SJCRH30 (cell line): ENCODE measurements at regions not wholly inside any gene's neighbourhood (a gene's known extent, or its start where the extent isn't known, plus 50 kb on each side); places are given as distances from the start of the nearest gene placed in this dataset.
"Not testable (repeated sequence)": the region's sequence is repeated elsewhere in the genome, so short reads cannot be mapped to it uniquely, and the experiment has no call there.

Experiments used
- DNase-seq, 2 experiments: peaks; one replicate each; pipeline ENCODE4 v3.0.0-alpha.2; 2015 to 2020
- H3K27ac ChIP-seq: fragments of 250-450 bp; sonication (Bioruptor Pico); 2 replicates; pipeline ENCODE4 v1.5.1; 2020; ENCODE audit warnings: mild to moderate bottlenecking, moderate library complexity
- H3K27me3 ChIP-seq: fragments of 250-450 bp; sonication (Bioruptor Pico); 2 replicates; pipeline ENCODE4 v1.5.1; 2020; ENCODE audit warnings: mild to moderate bottlenecking, moderate library complexity
- H3K36me3 ChIP-seq: fragments of 250-450 bp; sonication (Bioruptor Pico); 2 replicates; pipeline ENCODE4 v1.5.1; 2020; ENCODE audit warnings: mild to moderate bottlenecking, moderate library complexity
- H3K4me1 ChIP-seq: fragments of 250-450 bp; sonication (Bioruptor Pico); 2 replicates; pipeline ENCODE4 v1.5.1; 2020; ENCODE audit warnings: mild to moderate bottlenecking, moderate library complexity
- H3K4me3 ChIP-seq: fragments of 250-450 bp; sonication (Bioruptor Pico); 2 replicates; pipeline ENCODE4 v1.5.1; 2020; ENCODE audit warnings: mild to moderate bottlenecking, moderate library complexity
- H3K9me3 ChIP-seq: fragments of 250-450 bp; sonication (Bioruptor Pico); replicated peaks from 2 replicates; pipeline ENCODE4 v1.5.1; 2020; ENCODE audit warnings: mild to moderate bottlenecking, moderate library complexity

- no peak overlapping the region for H3K4me3 ChIP-seq
- DNase-seq = no peak
- no peaks in the 10 kb centered on the region for H3K4me1 ChIP-seq
- no peaks in the 10 kb centered on the region for H3K36me3 ChIP-seq
- no peaks in the 10 kb centered on the region for H3K9me3 ChIP-seq
- H3K27ac ChIP-seq = no peak overlapping the region
- no peaks in the 10 kb centered on the region for H3K27me3 ChIP-seq
Measured at GRCh38 chrX:112450810-112451209, 228.9 kb downstream of the LHFPL1 start.

DNA sequence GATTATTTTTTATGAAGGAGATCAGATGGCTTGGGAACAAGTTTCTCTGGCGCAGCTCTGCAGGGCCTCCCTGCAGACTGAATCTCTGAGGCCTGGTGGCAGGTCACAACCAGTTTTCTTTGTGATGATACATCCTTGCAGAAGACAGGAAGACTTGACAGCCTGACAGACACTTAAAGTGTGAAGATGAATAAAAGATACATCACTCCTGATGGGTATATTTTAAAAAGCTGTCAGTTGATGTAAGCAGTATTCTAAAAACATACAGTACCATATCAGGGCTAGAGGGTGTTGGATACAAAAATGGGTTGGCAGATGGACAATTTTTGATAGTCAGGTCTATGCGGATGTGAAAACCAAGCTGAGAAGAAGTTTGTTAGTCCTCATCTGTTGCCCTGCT is 239.5 kb downstream of the LHFPL1 start:
- Histone ChIP-seq H3K27ac (no peak overlapping the region), H3K9me3 (no peaks in the 10 kb centered on the region), H3K27me3 (no peaks in the 10 kb centered on the region), H3K4me1 (no peaks in the 10 kb centered on the region), H3K36me3 (no peaks in the 10 kb centered on the region), H3K4me3 (no peak overlapping the region)
- no peak for DNase-seq

GRCh38 chrX:112424166-112424565 is 255.6 kb downstream of the LHFPL1 start:
- no peaks in the 10 kb centered on the region for H3K36me3 ChIP-seq
- H3K4me1 ChIP-seq = no peaks in the 10 kb centered on the region
- no peak for DNase-seq
- H3K27me3 ChIP-seq = no peaks in the 10 kb centered on the region
- H3K9me3 ChIP-seq = no peaks in the 10 kb centered on the region
- no peak overlapping the region for H3K27ac ChIP-seq
- no peak overlapping the region for H3K4me3 ChIP-seq

DNA sequence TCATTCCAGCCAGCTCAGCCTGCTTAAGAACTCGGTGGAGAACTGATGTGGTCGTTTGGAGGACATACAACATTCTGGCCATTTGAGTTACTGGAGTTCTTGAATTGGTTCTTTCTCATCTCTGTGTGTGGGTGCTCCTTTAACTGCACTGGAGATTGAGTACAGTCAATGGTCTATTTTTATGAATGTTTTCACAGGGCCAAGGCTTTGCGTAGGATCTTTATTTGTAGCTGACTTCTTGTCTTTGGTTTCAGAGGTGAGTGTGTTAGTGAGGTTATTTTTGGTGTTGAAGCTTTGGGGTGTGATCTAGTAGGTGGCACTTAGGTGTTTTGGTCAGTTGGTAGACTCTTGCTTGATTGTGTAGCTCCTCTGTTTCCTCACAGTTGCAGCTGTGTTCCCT is 288.4 kb downstream of the LHFPL1 start:
- no peaks in the 10 kb centered on the region for H3K27me3 ChIP-seq
- no peak overlapping the region for H3K4me3 ChIP-seq
- no peaks in the 10 kb centered on the region for H3K36me3 ChIP-seq
- H3K9me3 ChIP-seq = no peaks in the 10 kb centered on the region
- H3K27ac ChIP-seq = no peak overlapping the region
- no peaks in the 10 kb centered on the region for H3K4me1 ChIP-seq
- no peak for DNase-seq

GRCh38 chrX:112381649-112382298 is 298.0 kb downstream of the LHFPL1 start:
- not testable (repeated sequence) for H3K27ac ChIP-seq, H3K4me1 ChIP-seq, H3K9me3 ChIP-seq, H3K27me3 ChIP-seq, H3K36me3 ChIP-seq
- DNase-seq = peak; percentile 16 to 50
- H3K4me3 ChIP-seq = peak overlapping the region; percentile 23; the same call in 1 of the 2 replicates

- Histone ChIP-seq H3K9me3 (no peaks in the 10 kb centered on the region), H3K4me3 (no peak overlapping the region), H3K4me1 (no peaks in the 10 kb centered on the region), H3K36me3 (no peaks in the 10 kb centered on the region), H3K27ac (no peak overlapping the region), H3K27me3 (no peaks in the 10 kb centered on the region)
- DNase-seq = no peak
Measured at GRCh38 chrX:112380541-112381278, 298.1 kb upstream of the TRPC5 start.

DNA sequence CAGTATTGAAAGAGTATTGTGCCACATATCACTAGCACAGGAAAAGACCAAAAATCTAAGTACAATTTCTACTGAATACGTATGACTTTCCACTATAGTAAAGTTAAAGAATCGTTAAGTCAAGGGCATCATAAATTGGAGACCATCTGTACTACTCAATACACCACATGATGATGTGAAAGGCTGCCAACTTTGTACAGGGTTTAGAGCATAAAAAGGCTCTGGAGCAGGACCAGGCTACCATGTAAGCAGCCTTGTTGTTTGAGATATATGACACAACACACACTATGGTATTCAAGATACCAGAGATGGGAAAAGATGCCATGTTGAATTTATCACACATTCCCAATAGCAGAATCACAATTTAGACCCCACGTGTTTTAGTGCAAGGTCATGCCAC is 294.9 kb upstream of the TRPC5 start:
- Histone ChIP-seq H3K27me3 (no peaks in the 10 kb centered on the region), H3K4me3 (no peak overlapping the region), H3K4me1 (no peaks in the 10 kb centered on the region), H3K9me3 (no peaks in the 10 kb centered on the region), H3K27ac (no peak overlapping the region), H3K36me3 (no peaks in the 10 kb centered on the region)
- DNase-seq = no peak

DNA sequence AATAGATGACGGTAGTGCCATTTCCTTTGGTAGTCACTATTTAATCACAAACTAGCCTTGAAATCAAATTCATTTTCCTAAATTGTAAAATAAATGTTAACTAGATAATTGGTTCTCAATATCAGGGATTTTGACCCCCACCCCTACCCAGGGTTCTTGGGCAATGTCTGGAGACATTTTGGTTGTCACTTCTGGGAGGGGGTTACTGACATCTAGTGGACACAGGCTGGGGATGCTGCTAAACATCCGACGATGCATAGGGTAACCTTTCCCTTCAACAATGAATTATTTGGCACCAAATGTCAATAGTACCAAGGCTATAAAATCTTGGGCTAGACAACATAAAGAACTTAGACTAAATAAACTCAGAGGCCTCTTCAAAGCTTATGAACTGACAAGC is 285.8 kb upstream of the TRPC5 start:
- H3K27me3 ChIP-seq = no peaks in the 10 kb centered on the region
- peak in 1 of 2 experiments; percentile 16 for DNase-seq
- H3K4me3 ChIP-seq = no peak overlapping the region
- H3K9me3 ChIP-seq = no peaks in the 10 kb centered on the region
- no peaks in the 10 kb centered on the region for H3K36me3 ChIP-seq
- no peaks in the 10 kb centered on the region for H3K4me1 ChIP-seq
- H3K27ac ChIP-seq = no peak overlapping the region

- Histone ChIP-seq H3K4me3 (no peak overlapping the region), H3K9me3 (no peaks in the 10 kb centered on the region), H3K27ac (no peak overlapping the region), H3K4me1 (no peaks in the 10 kb centered on the region), H3K36me3 (no peaks in the 10 kb centered on the region), H3K27me3 (no peaks in the 10 kb centered on the region)
- no peak for DNase-seq
Measured at GRCh38 chrX:112367065-112367464, 284.5 kb upstream of the TRPC5 start.

DNA sequence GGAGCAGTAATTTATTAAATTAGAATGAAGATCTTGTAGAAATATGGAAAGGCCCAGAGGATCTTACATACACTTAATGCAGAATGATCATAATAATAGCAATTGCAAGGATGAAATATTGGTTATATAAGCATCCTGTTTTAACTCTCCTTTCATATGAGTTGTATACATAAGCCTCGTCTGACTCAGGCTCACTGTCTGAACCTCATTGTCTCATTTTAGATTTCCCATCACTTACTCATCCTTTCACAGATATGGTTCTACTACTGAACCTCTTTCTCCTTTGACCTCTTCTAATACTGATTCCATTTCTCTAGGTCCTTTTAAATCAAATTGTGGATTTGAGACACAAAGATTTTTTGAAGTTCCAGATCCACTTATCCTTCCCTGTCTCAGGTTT is 277.3 kb upstream of the TRPC5 start:
- no peak overlapping the region for H3K27ac ChIP-seq
- DNase-seq = no peak

DNA sequence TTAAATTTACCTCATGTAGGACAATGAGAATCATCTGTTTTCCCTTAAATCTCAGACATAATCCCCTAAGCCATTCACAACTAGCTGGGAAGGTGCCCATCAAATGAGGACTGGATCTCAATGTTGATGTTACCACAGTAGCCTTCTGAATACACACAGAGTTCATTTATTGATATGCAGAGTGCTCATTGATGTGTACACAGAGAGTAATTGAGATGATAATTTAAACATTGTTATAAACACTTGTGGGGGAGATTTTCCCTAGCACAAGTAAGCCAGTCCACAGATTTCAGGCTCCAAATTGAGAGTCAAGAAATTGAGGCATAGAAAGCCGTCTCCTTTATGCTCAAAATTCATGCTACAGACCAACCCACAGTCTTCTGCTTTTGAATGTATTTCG is 273.4 kb upstream of the TRPC5 start:
- no peaks in the 10 kb centered on the region for H3K4me1 ChIP-seq

More for the DNA sequence above, 277.3 kb upstream of the TRPC5 start:
- H3K27me3 ChIP-seq = no peaks in the 10 kb centered on the region
- H3K4me1 ChIP-seq = no peaks in the 10 kb centered on the region
- H3K36me3 ChIP-seq = no peaks in the 10 kb centered on the region
- no peaks in the 10 kb centered on the region for H3K9me3 ChIP-seq
- no peak overlapping the region for H3K4me3 ChIP-seq

GRCh38 chrX:112341598-112341997 is 259.0 kb upstream of the TRPC5 start:
- H3K9me3 ChIP-seq = no peaks in the 10 kb centered on the region
- no peak overlapping the region for H3K4me3 ChIP-seq
- H3K36me3 ChIP-seq = no peaks in the 10 kb centered on the region
- DNase-seq = no peak
- H3K4me1 ChIP-seq = no peaks in the 10 kb centered on the region
- H3K27me3 ChIP-seq = no peaks in the 10 kb centered on the region
- no peak overlapping the region for H3K27ac ChIP-seq

More for the DNA sequence above, 273.4 kb upstream of the TRPC5 start:
- no peaks in the 10 kb centered on the region for H3K9me3 ChIP-seq
- H3K27ac ChIP-seq = no peak overlapping the region
- no peak overlapping the region for H3K4me3 ChIP-seq
- no peaks in the 10 kb centered on the region for H3K27me3 ChIP-seq
- no peak for DNase-seq
- no peaks in the 10 kb centered on the region for H3K36me3 ChIP-seq

DNA sequence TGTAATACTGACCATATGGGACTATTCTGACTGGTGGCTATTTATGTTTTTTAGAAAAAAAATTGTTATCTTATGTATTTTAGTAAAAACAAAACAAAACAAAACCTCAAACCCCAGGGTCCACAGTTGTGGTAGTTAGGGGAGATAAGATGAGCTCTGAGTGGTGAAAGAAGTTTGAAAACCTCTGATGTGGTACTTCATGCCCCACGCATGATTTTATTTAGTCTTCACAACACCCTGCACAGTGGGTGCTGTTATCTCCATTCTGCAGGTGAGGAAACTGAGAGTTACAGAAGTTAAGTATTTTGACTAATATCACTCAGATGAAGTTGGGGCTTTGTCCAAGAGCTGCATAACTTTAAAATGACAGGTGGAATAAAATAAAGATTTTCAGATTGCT is 230.6 kb upstream of the TRPC5 start:
- no peaks in the 10 kb centered on the region for H3K4me1 ChIP-seq
- no peak overlapping the region for H3K27ac ChIP-seq
- no peaks in the 10 kb centered on the region for H3K9me3 ChIP-seq
- no peak for DNase-seq
- H3K36me3 ChIP-seq = no peaks in the 10 kb centered on the region
- no peaks in the 10 kb centered on the region for H3K27me3 ChIP-seq
- no peak overlapping the region for H3K4me3 ChIP-seq

- Histone ChIP-seq H3K36me3 (no peaks in the 10 kb centered on the region), H3K4me1 (no peaks in the 10 kb centered on the region), H3K27me3 (no peaks in the 10 kb centered on the region), H3K9me3 (no peaks in the 10 kb centered on the region), H3K4me3 (no peak overlapping the region), H3K27ac (no peak overlapping the region)
- DNase-seq = no peak
Measured at GRCh38 chrX:112306027-112306426, 223.5 kb upstream of the TRPC5 start.

GRCh38 chrX:112279940-112280339 is 197.4 kb upstream of the TRPC5 start:
- Histone ChIP-seq H3K4me3 (no peak overlapping the region), H3K27ac (no peak overlapping the region), H3K36me3 (no peaks in the 10 kb centered on the region), H3K27me3 (no peaks in the 10 kb centered on the region), H3K4me1 (no peaks in the 10 kb centered on the region), H3K9me3 (no peaks in the 10 kb centered on the region)
- DNase-seq = no peak

GRCh38 chrX:112270991-112271390 is 188.4 kb upstream of the TRPC5 start:
- no peak for DNase-seq
- Histone ChIP-seq H3K36me3 (no peaks in the 10 kb centered on the region), H3K27ac (no peak overlapping the region), H3K27me3 (no peaks in the 10 kb centered on the region), H3K9me3 (no peaks in the 10 kb centered on the region), H3K4me3 (no peak overlapping the region), H3K4me1 (no peaks in the 10 kb centered on the region)
